ENCODE measurements at regions not wholly inside any gene's neighbourhood (a gene's known extent, or its start where the extent isn't known, plus 50 kb on each side); places are given as distances from the start of the nearest gene placed in this dataset.
"Not testable (repeated sequence)": the region's sequence is repeated elsewhere in the genome, so short reads cannot be mapped to it uniquely, and the experiment has no call there.

DNA sequence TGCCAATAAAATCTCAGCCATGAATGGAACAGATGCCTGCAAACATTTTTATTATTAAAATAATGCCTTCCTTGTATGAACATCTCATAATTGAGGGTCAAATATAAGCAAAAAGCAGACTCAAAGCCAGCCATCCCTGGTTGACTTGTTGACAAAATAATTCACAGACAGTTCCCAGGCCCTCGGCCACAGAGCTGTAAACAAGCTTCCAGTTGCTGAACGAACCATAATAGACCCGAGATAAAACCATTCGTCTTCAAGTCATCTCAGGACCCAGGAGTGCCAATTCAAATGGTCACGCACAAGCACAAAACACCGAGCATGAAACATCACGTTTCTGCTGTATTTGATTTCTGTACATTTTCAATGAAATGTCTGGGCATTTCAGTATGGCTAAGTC lies 113.3 kb upstream of the CDYL start:
- H3K4me1 ChIP-seq, result peaks cover 0 to 19% (median 4%) of the 10 kb centered on the region in 9 donors

DNA sequence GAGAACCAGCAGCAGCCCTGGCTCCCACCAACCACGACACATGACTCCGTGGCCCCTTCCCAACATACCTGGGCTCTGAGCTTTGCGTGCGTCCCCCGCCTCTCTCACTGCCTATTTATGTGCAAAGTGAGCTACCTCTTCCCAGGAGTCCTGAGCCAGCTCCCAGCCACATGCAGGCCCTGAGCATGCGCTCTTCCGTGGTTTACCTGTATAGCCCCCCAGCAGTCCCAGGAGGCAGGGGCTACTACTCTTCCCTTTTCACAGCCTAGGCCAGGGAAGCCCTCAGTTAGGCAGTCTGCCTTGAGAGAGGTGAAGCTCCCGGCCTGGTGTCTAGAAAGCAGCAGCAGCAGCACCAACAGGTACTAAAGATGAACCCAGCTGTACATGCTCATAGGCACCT lies 114.8 kb upstream of the CDYL start:
- ATAC-seq (no peak), DNase-seq (no peak)
- H3K4me1 ChIP-seq, result peaks cover 0 to 19% (median 4%) of the 10 kb centered on the region in 9 donors
- no peaks in the 10 kb centered on the region for H3K27me3 ChIP-seq
- H3K27ac ChIP-seq, result peak overlapping the region in 3 of 10 donors; percentile 13 to 69 (median 43)
- 89 to 91% methylated on average over 8 of the region's 8 CpGs for WGBS, 2 donors
- no peak overlapping the region for H3K4me3 ChIP-seq
- H3K9me3 ChIP-seq, result no peaks in the 10 kb centered on the region
- intact Hi-C loops (cut with DNase I), result loop anchor here in 1 of 10 donors (10.0 kb wide), 1 partner anchor 273 kb away; no protein-coding TSS in a partner anchor
- TF ChIP-seq, protein P1, sequence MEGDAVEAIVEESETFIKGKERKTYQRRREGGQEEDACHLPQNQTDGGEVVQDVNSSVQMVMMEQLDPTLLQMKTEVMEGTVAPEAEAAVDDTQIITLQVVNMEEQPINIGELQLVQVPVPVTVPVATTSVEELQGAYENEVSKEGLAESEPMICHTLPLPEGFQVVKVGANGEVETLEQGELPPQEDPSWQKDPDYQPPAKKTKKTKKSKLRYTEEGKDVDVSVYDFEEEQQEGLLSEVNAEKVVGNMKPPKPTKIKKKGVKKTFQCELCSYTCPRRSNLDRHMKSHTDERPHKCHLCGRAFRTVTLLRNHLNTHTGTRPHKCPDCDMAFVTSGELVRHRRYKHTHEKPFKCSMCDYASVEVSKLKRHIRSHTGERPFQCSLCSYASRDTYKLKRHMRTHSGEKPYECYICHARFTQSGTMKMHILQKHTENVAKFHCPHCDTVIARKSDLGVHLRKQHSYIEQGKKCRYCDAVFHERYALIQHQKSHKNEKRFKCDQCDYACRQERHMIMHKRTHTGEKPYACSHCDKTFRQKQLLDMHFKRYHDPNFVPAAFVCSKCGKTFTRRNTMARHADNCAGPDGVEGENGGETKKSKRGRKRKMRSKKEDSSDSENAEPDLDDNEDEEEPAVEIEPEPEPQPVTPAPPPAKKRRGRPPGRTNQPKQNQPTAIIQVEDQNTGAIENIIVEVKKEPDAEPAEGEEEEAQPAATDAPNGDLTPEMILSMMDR (IDR thresholded peaks at IDR 0.05), result no peak
- no peaks in the 10 kb centered on the region for H3K36me3 ChIP-seq

More for the DNA sequence above, 113.3 kb upstream of the CDYL start:
- H3K9me3 ChIP-seq, result no peaks in the 10 kb centered on the region
- intact Hi-C loops (cut with DNase I), result loop anchor here in 1 of 10 donors (10.0 kb wide), 1 partner anchor 272 kb away; no protein-coding TSS in a partner anchor
- ATAC-seq, result no peak
- WGBS, 2 donors, result 81 to 91% methylated on average over 7 of the region's 7 CpGs
- H3K27me3 ChIP-seq, result no peaks in the 10 kb centered on the region
- H3K4me3 ChIP-seq, result no peak overlapping the region
- no peak for DNase-seq
- no peaks in the 10 kb centered on the region for H3K36me3 ChIP-seq
- TF ChIP-seq, protein P1 (IDR thresholded peaks at IDR 0.05), result no peak
- H3K27ac ChIP-seq, result no peak overlapping the region

DNA sequence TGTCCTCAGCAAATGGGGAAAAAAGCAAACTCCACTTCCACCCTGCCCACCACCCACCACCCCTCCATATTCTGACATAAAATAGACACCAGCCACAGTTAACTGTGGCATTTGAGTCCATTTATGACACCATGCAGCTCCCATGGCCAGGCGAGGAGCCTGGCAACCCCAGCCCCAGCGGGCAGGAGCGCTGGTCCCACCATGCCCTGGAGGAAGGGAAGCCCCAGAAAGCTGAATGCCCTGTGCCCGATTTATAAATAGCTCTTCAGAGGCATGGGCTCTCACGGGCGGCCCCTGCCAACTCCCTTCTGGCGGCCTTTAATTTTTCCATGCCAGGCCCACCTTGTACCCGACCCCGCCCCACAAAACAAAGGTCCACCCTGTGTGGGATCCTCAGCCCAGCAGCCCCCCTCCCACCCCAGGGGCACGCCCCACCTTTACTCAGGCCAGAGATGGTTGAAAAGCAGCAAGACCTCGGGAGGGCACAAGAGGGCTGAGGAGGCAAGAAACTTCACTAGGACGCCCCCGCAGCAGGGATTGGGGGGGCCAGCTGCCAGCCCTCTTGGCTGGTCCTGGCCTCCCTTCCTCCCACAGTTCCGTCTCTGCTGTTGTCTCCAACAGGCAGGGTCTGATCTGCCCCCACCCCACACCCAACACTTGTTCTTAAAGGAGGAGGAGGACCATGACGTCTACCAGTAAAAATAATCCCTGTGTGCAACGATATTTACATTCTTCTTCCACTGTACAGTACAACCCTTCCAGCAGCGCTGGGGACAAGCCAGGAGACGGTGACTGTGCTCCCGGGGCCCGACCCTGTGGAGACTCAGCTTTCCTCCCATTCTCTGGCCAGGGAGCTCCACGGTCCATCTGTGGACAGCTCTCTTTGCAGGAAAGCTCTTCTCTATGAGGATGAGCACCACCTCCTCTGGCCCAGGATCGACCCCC lies 115.6 kb upstream of the CDYL start:
- Histone ChIP-seq H3K36me3 (no peaks in the 10 kb centered on the region), H3K4me1 (peaks cover 0 to 19% (median 4%) of the 10 kb centered on the region in 9 donors), H3K9me3 (no peaks in the 10 kb centered on the region), H3K27me3 (no peaks in the 10 kb centered on the region), H3K4me3 (peak overlapping the region in 3 of 10 donors; percentile 8 to 30 (median 27)), H3K27ac (peak overlapping the region in 5 of 10 donors; percentile 13 to 69 (median 43))
- intact Hi-C loops (cut with DNase I), result loop anchor here in 1 of 10 donors (10.0 kb wide), 1 partner anchor 274 kb away; no protein-coding TSS in a partner anchor
- TF ChIP-seq, protein P1 (IDR thresholded peaks at IDR 0.05), result no peak
- peak; percentile 16 to 25 for DNase-seq
- WGBS, 2 donors, result 67 to 74% methylated on average over 22 of the region's 22 CpGs
- peak in 7 of 8 donors; percentile 29 to 90 (median 67) for ATAC-seq

DNA sequence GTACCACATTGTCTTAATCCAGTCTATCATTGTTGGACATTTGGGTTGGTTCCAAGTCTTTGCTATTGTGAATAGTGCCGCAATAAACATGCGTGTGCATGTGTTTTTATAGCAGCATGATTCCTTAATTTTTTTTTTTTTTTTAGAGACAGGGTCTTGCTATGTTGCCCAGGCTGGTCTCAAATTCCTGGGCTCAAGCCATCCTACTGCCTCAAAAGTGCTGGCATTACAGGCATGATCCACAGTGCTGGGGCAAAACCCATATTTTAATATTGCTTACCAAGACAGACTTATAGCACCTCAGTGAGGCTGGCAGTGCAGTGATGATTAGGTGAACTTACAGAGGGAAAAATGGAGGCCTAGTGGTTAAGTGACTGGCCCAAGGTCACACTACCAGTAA lies 116.5 kb upstream of the CDYL start:
- peaks cover 0 to 18% (median 4%) of the 10 kb centered on the region in 9 donors for H3K4me1 ChIP-seq
- 86 to 98% methylated on average over 1 to 2 of the region's 2 CpGs for WGBS, 2 donors
- not testable (repeated sequence) for H3K4me3 ChIP-seq, H3K27me3 ChIP-seq, DNase-seq, H3K36me3 ChIP-seq, H3K27ac ChIP-seq, H3K9me3 ChIP-seq, ATAC-seq
- intact Hi-C loops (cut with DNase I), result loop anchor here in 1 of 10 donors (10.0 kb wide), 1 partner anchor 275 kb away; no protein-coding TSS in a partner anchor

Measured in heart right ventricle (tissue), 16 donors.